GM23338 (cell line): ENCODE measurements at regions not wholly inside any gene's neighbourhood (a gene's known extent, or its start where the extent isn't known, plus 50 kb on each side); places are given as distances from the start of the nearest gene placed in this dataset.
"Not testable (repeated sequence)": the region's sequence is repeated elsewhere in the genome, so short reads cannot be mapped to it uniquely, and the experiment has no call there.

Source experiments
- ATAC-seq: fragments of 200-7000 bp; cut with Tn5 transposase; 3 replicates; pipeline ENCODE4 v1.9.1; 2020
- DNase-seq: peaks from one replicate; pipeline ENCODE4 v3.0.0-alpha.2; 2015; ENCODE audit warnings: low spot score
- H2AFZ ChIP-seq: fragments of 200-600 bp; sonication (generic); 2 replicates; pipeline ENCODE4 v1.8.0; 2016; ENCODE audit warnings: antibody characterized with exemption, mild to moderate bottlenecking, moderate library complexity
- H3F3A ChIP-seq: fragments of 200-600 bp; sonication (generic); replicated peaks from 2 replicates; pipeline ENCODE4 v1.8.0; 2017; ENCODE audit warnings: antibody characterized with exemption, mixed run types, low read depth
- H3K27ac ChIP-seq: fragments of 200-600 bp; sonication (generic); 2 replicates; pipeline ENCODE4 v1.6.1; 2016; ENCODE audit warnings: low read depth
- H3K27me3 ChIP-seq: fragments of 200-600 bp; sonication (generic); 2 replicates; pipeline ENCODE4 v1.8.0; 2016; ENCODE audit warnings: mild to moderate bottlenecking, mixed run types, moderate library complexity; ENCODE audit not compliant: insufficient read depth
- H3K36me3 ChIP-seq: fragments of 200-600 bp; sonication (generic); 2 replicates; pipeline ENCODE4 v1.8.0; 2016; ENCODE audit warnings: mild to moderate bottlenecking; ENCODE audit not compliant: insufficient read depth
- H3K4me1 ChIP-seq: fragments of 200-600 bp; sonication (generic); 2 replicates; pipeline ENCODE4 v1.8.0; 2016; ENCODE audit warnings: mild to moderate bottlenecking, moderate library complexity; ENCODE audit not compliant: insufficient read depth
- H3K4me2 ChIP-seq: fragments of 200-600 bp; sonication (generic); 2 replicates; pipeline ENCODE4 v1.7.1; 2017; ENCODE audit warnings: mixed run types
- H3K4me3 ChIP-seq: fragments of 200-600 bp; sonication (generic); 2 replicates; pipeline ENCODE4 v1.6.1; 2016; ENCODE audit warnings: mixed run types
- H3K79me2 ChIP-seq: fragments of 200-600 bp; sonication (generic); replicated peaks from 2 replicates; pipeline ENCODE4 v1.8.0; 2017; ENCODE audit warnings: mild to moderate bottlenecking; ENCODE audit not compliant: insufficient read depth
- H3K9me2 ChIP-seq: fragments of 200-600 bp; sonication (generic); 2 replicates; pipeline ENCODE4 v1.8.0; 2017; ENCODE audit not compliant: insufficient read depth
- H4K20me1 ChIP-seq: fragments of 200-600 bp; sonication (generic); replicated peaks from 2 replicates; pipeline ENCODE4 v1.8.0; 2017; ENCODE audit warnings: mild to moderate bottlenecking; ENCODE audit not compliant: insufficient read depth
- H3K27ac Mint-ChIP-seq: 2 replicates; pipeline ENCODE4 v1.8.0; 2020; ENCODE audit warnings: inconsistent platforms, mild to moderate bottlenecking, moderate library complexity, mixed read lengths
- H3K27me3 Mint-ChIP-seq: 3 replicates; pipeline ENCODE4 v1.8.0; 2022; ENCODE audit warnings: low read depth, mild to moderate bottlenecking, moderate library complexity, mixed read lengths, inconsistent platforms; ENCODE audit not compliant: insufficient read depth, poor library complexity
- H3K36me3 Mint-ChIP-seq: 3 replicates; pipeline ENCODE4 v1.8.0; 2021; ENCODE audit warnings: low read depth, mild to moderate bottlenecking, inconsistent platforms, moderate library complexity, mixed read lengths
- H3K4me1 Mint-ChIP-seq: 3 replicates; pipeline ENCODE4 v1.8.0; 2020; ENCODE audit warnings: mild to moderate bottlenecking, inconsistent platforms, mixed read lengths
- H3K4me3 Mint-ChIP-seq: 3 replicates; pipeline ENCODE4 v1.8.0; 2021; ENCODE audit warnings: moderate library complexity, mild to moderate bottlenecking, inconsistent platforms, mixed read lengths
- H3K9me3 Mint-ChIP-seq: 3 replicates; pipeline ENCODE4 v1.8.0; 2020; ENCODE audit warnings: moderate library complexity, mild to moderate bottlenecking, inconsistent platforms, mixed read lengths
- ETS1 ChIP-seq: IDR thresholded peaks from 2 replicates; pipeline ENCODE4 v1.6.1; 2016; ENCODE audit warnings: antibody characterized with exemption
- EZH2 ChIP-seq: fragments of 200-600 bp; sonication (generic); IDR thresholded peaks from one replicate; pipeline ENCODE4 v1.8.0; 2017; ENCODE audit warnings: antibody characterized with exemption, mild to moderate bottlenecking, low read depth; ENCODE audit not compliant: unreplicated experiment
- NANOG ChIP-seq: IDR thresholded peaks from 2 replicates; pipeline ENCODE4 v1.6.1; 2016; ENCODE audit warnings: antibody characterized with exemption, borderline replicate concordance
- ZNF462 ChIP-seq: fragments of 250-450 bp; sonication (Bioruptor Pico); IDR thresholded peaks from 2 replicates; pipeline ENCODE4 v1.5.0; 2020; ENCODE audit warnings: mild to moderate bottlenecking, moderate library complexity

DNA sequence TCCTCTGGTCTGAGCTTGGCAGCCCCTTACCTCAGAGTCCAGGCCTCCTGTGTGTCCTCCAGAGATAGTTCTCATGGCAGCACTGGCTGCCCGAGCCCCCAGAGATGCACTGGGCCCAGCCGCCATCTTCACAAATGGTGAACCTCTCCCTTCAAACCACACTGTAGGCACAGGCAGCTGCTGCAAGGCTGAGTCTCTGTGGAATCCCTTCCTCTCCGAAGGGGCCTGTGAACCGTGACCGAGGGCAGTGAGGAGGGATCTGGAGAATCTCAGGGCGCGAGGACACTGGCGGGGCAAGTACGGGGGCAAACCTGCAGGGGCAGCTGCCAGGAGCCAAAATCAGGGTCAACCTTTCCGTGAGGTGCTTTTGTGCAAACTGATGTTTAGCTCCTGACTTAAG is 69.5 kb upstream of the CFAP46 start:
- Histone ChIP-seq H3K4me3 (no peak overlapping the region), H3K27ac (no peak overlapping the region), H4K20me1 (no peaks in the 10 kb centered on the region), H2AFZ (no peak overlapping the region), H3K9me2 (no peaks in the 10 kb centered on the region), H3K79me2 (no peaks in the 10 kb centered on the region), H3K36me3 (no peaks in the 10 kb centered on the region), H3F3A (peaks cover 12% of the 10 kb centered on the region), H3K27me3 (no peaks in the 10 kb centered on the region), H3K4me1 (no peaks in the 10 kb centered on the region), H3K4me2 (no peak overlapping the region)
- peaks cover 6% of the 10 kb centered on the region for H3K27me3 Mint-ChIP-seq
- DNase-seq = no peak
- ATAC-seq = no peak
- H3K9me3 Mint-ChIP-seq = peaks cover 2% of the 10 kb centered on the region; the same call in 1 of the 3 replicates
- H3K36me3 Mint-ChIP-seq = no peaks in the 10 kb centered on the region
- no peak for TF ChIP-seq ZNF462 (CRISPR knock-in tag)
- no peak for TF ChIP-seq EZH2
- TF ChIP-seq ETS1 = no peak
- no peak for TF ChIP-seq NANOG
- no peak overlapping the region for H3K4me3 Mint-ChIP-seq
- H3K27ac Mint-ChIP-seq = no peak overlapping the region
- no peaks in the 10 kb centered on the region; the same call in 2 of the 3 replicates for H3K4me1 Mint-ChIP-seq

GRCh38 chr10:133011393-133011792 is 69.0 kb upstream of the CFAP46 start:
- not testable (repeated sequence) for H3K27me3 Mint-ChIP-seq, H3K9me3 Mint-ChIP-seq, H3K27me3 ChIP-seq, H3K4me1 ChIP-seq, ATAC-seq, H3K4me3 ChIP-seq, H3K4me1 Mint-ChIP-seq, H3K36me3 ChIP-seq, H3K4me2 ChIP-seq, H3K27ac Mint-ChIP-seq, H3K36me3 Mint-ChIP-seq, H3K9me2 ChIP-seq, H4K20me1 ChIP-seq, H3K4me3 Mint-ChIP-seq, H2AFZ ChIP-seq, H3K79me2 ChIP-seq, H3K27ac ChIP-seq, DNase-seq
- peaks cover 12% of the 10 kb centered on the region for H3F3A ChIP-seq

GRCh38 chr10:133010843-133011179 is 68.4 kb upstream of the CFAP46 start:
- not testable (repeated sequence) for H3K9me3 Mint-ChIP-seq, ATAC-seq

More at GRCh38 chr10:133010843-133011179, 68.4 kb upstream of the CFAP46 start:
- not testable (repeated sequence) for H2AFZ ChIP-seq, H3K9me2 ChIP-seq, H3K4me1 ChIP-seq, H3K4me1 Mint-ChIP-seq, H3K79me2 ChIP-seq, H3K4me2 ChIP-seq, H3K36me3 ChIP-seq, H4K20me1 ChIP-seq, H3K4me3 ChIP-seq, H3K27ac Mint-ChIP-seq, DNase-seq, H3K27me3 ChIP-seq, H3K36me3 Mint-ChIP-seq, H3K4me3 Mint-ChIP-seq, H3K27me3 Mint-ChIP-seq, H3K27ac ChIP-seq
- peaks cover 12% of the 10 kb centered on the region for H3F3A ChIP-seq
